Panc1 (cell line): ENCODE measurements at regions not wholly inside any gene's neighbourhood (a gene's known extent, or its start where the extent isn't known, plus 50 kb on each side); places are given as distances from the start of the nearest gene placed in this dataset.

Experiments used
- ATAC-seq: fragments of 200-7000 bp; cut with Tn5 transposase; 2 replicates; pipeline ENCODE4 v1.9.1; 2020; ENCODE audit warnings: mild to moderate bottlenecking, moderate library complexity
- BruUV-seq: library from RNA; stranded (reverse); fragments of 400-500 nt; replicated peaks from 2 replicates; lab custom pipeline; 2021; lab: Mats Ljungman, UMichigan
- CTCF ChIA-PET: fragments of 300-600 bp; sonication (Branson Sonifier 250); formaldehyde crosslinking; loops from one replicate; lab custom pipeline; 2022; ENCODE audit warnings: antibody characterized with exemption; lab: Charles Lee
- POLR2A ChIA-PET: fragments of 300-600 bp; sonication (Branson Sonifier 250); formaldehyde crosslinking; loops from one replicate; lab custom pipeline; 2022; ENCODE audit warnings: antibody characterized with exemption; lab: Charles Lee
- DNase-seq: peaks from one replicate; pipeline ENCODE4 v3.0.0-alpha.2; 2010; ENCODE audit warnings: low read depth, low spot score
- H3K27ac ChIP-seq: 2 replicates; pipeline ENCODE4 v1.5.1; 2011; ENCODE audit warnings: mild to moderate bottlenecking, low read length, inconsistent platforms
- H3K27me3 ChIP-seq: fragments of 200-500 bp; sonication (Bioruptor generic); 2 replicates; pipeline ENCODE4 v1.6.0; 2014; ENCODE audit warnings: low read length, inconsistent platforms; ENCODE audit not compliant: control insufficient read depth, insufficient read depth
- H3K36me3 ChIP-seq: fragments of 200-500 bp; sonication (Bioruptor generic); 2 replicates; pipeline ENCODE4 v1.5.1; 2014; ENCODE audit warnings: inconsistent platforms, mild to moderate bottlenecking, low read length, moderate library complexity; ENCODE audit not compliant: control insufficient read depth, insufficient read depth
- H3K4me1 ChIP-seq: 2 replicates; pipeline ENCODE4 v1.5.1; 2011; ENCODE audit warnings: inconsistent platforms, mild to moderate bottlenecking, low read length, moderate library complexity; ENCODE audit not compliant: control insufficient read depth, insufficient read depth
- H3K4me3 ChIP-seq, 2 experiments: 2 replicates each; pipeline ENCODE4 v1.5.1; 2011 to 2012; ENCODE audit warnings: low read depth in 2 of 2, low read length in 2 of 2, mild to moderate bottlenecking in 2 of 2, inconsistent platforms in 1 of 2, moderate library complexity in 1 of 2
- H3K9me3 ChIP-seq: fragments of 200-500 bp; sonication (Bioruptor generic); 2 replicates; pipeline ENCODE4 v1.5.1; 2014; ENCODE audit warnings: low read depth, mild to moderate bottlenecking, inconsistent platforms, low read length, moderate library complexity; ENCODE audit not compliant: control insufficient read depth, insufficient read depth
- CTCF ChIP-seq: fragments of 450-650 bp; IDR thresholded peaks from 2 replicates; pipeline ENCODE4 v1.5.1; 2017; ENCODE audit warnings: mild to moderate bottlenecking
- POLR2AphosphoS5 ChIP-seq: IDR thresholded peaks from 2 replicates; pipeline ENCODE4 v1.6.1; 2012; ENCODE audit warnings: mild to moderate bottlenecking, low read depth, low read length, moderate library complexity
- REST ChIP-seq, 2 experiments: IDR thresholded peaks; 2 replicates each; pipeline ENCODE4 v1.6.1; 2011 to 2012; ENCODE audit warnings: low read depth in 2 of 2, control low read depth in 1 of 2, low read length in 1 of 2, mild to moderate bottlenecking in 1 of 2, moderate library complexity in 1 of 2; ENCODE audit not compliant: insufficient read depth in 1 of 2
- SIN3A ChIP-seq: IDR thresholded peaks from 2 replicates; pipeline ENCODE4 v1.6.1; 2012; ENCODE audit warnings: low read depth, mild to moderate bottlenecking, low read length, moderate library complexity, borderline replicate concordance; ENCODE audit not compliant: insufficient read depth
- TCF7L2 ChIP-seq: IDR thresholded peaks from 2 replicates; pipeline ENCODE4 v1.6.1; 2011; ENCODE audit warnings: mild to moderate bottlenecking, low read depth, low read length, inconsistent platforms
- in situ Hi-C: cut with HindIII; loops from 2 replicates; pipeline ENCODE4 v1.10.0; 2016; ENCODE audit warnings: low sequenced_read_pairs, low pct_unique_long_range_greater_than_20kb
- intact Hi-C: fragments of 100-400 bp; cut with micrococcal nuclease; formaldehyde crosslinking; loops from one replicate; pipeline ENCODE4 v1.10.0; 2022; ENCODE audit not compliant: unreplicated experiment

GRCh38 chr11:104435494-104435893 is 271.5 kb upstream of the PDGFD start:
- no peak for DNase-seq
- Histone ChIP-seq H3K4me1 (no peaks in the 10 kb centered on the region), H3K36me3 (no peaks in the 10 kb centered on the region), H3K27me3 (no peaks in the 10 kb centered on the region), H3K9me3 (no peaks in the 10 kb centered on the region), H3K27ac (no peak overlapping the region), H3K4me3 (no peak overlapping the region)
- TF ChIP-seq TCF7L2 (no peak), POLR2AphosphoS5 (no peak), SIN3A (no peak), REST (IDR thresholded peaks at IDR 0.05; ENCODE audit: insufficient read depth in 1 of 2, low read depth in 2 of 2, low read length in 1 of 2) (no peak), CTCF (no peak)
- CTCF ChIA-PET, result no interaction called here
- POLR2A ChIA-PET, result no interaction called here
- ATAC-seq, result no peak
- in situ Hi-C loops, result no loop called here
- BruUV-seq, result no TSS peak
- intact Hi-C loops, result no loop called here

- Histone ChIP-seq H3K9me3 (no peaks in the 10 kb centered on the region), H3K4me3 (no peak overlapping the region), H3K27ac (no peak overlapping the region), H3K27me3 (no peaks in the 10 kb centered on the region), H3K36me3 (no peaks in the 10 kb centered on the region), H3K4me1 (no peaks in the 10 kb centered on the region)
- CTCF ChIA-PET, result no interaction called here
- ATAC-seq (no peak), DNase-seq (no peak)
- in situ Hi-C loops (no loop called here), intact Hi-C loops (no loop called here)
- no peak for TF ChIP-seq REST (IDR thresholded peaks at IDR 0.05; ENCODE audit: insufficient read depth in 1 of 2, low read depth in 2 of 2, low read length in 1 of 2)
- TF ChIP-seq SIN3A, result no peak
- no peak for TF ChIP-seq TCF7L2
- POLR2A ChIA-PET, result no interaction called here
- no TSS peak for BruUV-seq
Observed at GRCh38 chr11:104433751-104434150, 269.8 kb upstream of the PDGFD start.
